Calu3 (cell line): ENCODE measurements at regions not wholly inside any gene's neighbourhood (a gene's known extent, or its start where the extent isn't known, plus 50 kb on each side); places are given as distances from the start of the nearest gene placed in this dataset.

Source experiments
- BruUV-seq: library from RNA; stranded (reverse); fragments of 400-500 nt; replicated peaks from 2 replicates; lab custom pipeline; 2021; lab: Mats Ljungman, UMichigan
- CTCF ChIA-PET: fragments of 300-600 bp; sonication (Branson Sonifier 250); formaldehyde crosslinking; loops from one replicate; lab custom pipeline; 2022; ENCODE audit warnings: antibody characterized with exemption; lab: Charles Lee
- DNase-seq: peaks from one replicate; pipeline ENCODE4 v3.0.0; 2022
- H3K27ac Mint-ChIP-seq: one replicate; pipeline ENCODE4 v1.8.0; 2022; ENCODE audit warnings: mixed read lengths; ENCODE audit not compliant: unreplicated experiment
- H3K27me3 Mint-ChIP-seq: one replicate; pipeline ENCODE4 v1.8.0; 2022; ENCODE audit warnings: mixed read lengths; ENCODE audit not compliant: unreplicated experiment
- H3K36me3 Mint-ChIP-seq: one replicate; pipeline ENCODE4 v1.8.0; 2022; ENCODE audit warnings: mild to moderate bottlenecking, moderate library complexity, mixed read lengths; ENCODE audit not compliant: insufficient read depth, unreplicated experiment
- H3K4me1 Mint-ChIP-seq: one replicate; pipeline ENCODE4 v1.8.0; 2022; ENCODE audit warnings: mild to moderate bottlenecking, low read depth, mixed read lengths; ENCODE audit not compliant: unreplicated experiment
- H3K4me3 Mint-ChIP-seq: one replicate; pipeline ENCODE4 v1.8.0; 2022; ENCODE audit warnings: mild to moderate bottlenecking, low read depth, moderate library complexity, mixed read lengths; ENCODE audit not compliant: unreplicated experiment
- H3K9me3 Mint-ChIP-seq: one replicate; pipeline ENCODE4 v1.8.0; 2022; ENCODE audit warnings: low read depth, mixed read lengths; ENCODE audit not compliant: unreplicated experiment
- intact Hi-C: fragments of 100-400 bp; cut with micrococcal nuclease; formaldehyde crosslinking; loops from one replicate; pipeline ENCODE4 v1.10.0; 2022; ENCODE audit not compliant: unreplicated experiment
- TF ChIP-seq, protein P1 (sequence below): fragments of 200-600 bp; IDR thresholded peaks from one replicate; pipeline ENCODE4 v1.8.0; 2022; ENCODE audit warnings: antibody characterized with exemption; ENCODE audit not compliant: unreplicated experiment

DNA sequence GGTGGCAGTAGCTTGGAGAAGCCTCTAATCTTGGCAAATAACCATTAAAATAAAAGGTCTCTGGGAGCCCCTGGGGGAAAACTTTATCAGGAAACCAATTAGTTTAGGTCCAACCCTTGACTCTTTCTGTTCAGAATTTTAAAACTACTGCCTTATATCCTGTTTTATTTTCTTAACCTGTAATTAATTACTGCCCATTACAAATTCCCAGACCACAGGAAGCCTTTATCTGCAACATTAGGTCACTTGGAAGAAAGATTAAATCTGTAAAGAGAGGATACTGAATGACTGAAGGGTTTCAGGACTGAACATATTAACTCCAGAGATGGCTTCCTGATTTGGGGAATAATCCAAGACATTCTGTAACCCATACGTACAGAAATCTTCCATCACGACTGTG, 320.5 kb upstream of the SORCS1 start:
- BruUV-seq = no TSS peak
- H3K36me3 Mint-ChIP-seq = no peaks in the 10 kb centered on the region

DNA sequence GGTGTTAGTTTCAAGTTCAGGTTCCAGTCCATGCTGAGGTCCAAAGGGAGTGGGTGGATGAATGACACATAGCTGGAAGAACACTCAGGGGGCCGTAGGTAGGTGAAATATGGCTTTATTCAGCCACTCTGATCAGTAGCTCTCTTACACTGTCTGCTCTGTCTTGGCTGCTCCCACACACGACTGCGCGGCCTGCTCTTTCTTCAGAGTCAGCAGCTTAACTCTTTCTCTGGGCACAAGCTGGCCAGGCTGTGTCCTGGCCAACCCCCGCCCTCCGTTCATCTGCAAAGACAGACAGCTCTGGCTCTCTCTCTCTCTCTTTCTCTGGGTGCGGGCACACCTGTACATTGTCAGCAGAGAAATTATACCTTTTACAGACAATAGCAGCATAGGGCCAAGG, 317.4 kb upstream of the SORCS1 start:
- TF ChIP-seq, protein P1, sequence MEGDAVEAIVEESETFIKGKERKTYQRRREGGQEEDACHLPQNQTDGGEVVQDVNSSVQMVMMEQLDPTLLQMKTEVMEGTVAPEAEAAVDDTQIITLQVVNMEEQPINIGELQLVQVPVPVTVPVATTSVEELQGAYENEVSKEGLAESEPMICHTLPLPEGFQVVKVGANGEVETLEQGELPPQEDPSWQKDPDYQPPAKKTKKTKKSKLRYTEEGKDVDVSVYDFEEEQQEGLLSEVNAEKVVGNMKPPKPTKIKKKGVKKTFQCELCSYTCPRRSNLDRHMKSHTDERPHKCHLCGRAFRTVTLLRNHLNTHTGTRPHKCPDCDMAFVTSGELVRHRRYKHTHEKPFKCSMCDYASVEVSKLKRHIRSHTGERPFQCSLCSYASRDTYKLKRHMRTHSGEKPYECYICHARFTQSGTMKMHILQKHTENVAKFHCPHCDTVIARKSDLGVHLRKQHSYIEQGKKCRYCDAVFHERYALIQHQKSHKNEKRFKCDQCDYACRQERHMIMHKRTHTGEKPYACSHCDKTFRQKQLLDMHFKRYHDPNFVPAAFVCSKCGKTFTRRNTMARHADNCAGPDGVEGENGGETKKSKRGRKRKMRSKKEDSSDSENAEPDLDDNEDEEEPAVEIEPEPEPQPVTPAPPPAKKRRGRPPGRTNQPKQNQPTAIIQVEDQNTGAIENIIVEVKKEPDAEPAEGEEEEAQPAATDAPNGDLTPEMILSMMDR = no peak
- intact Hi-C loops = no loop called here
- H3K9me3 Mint-ChIP-seq = peaks cover 6% of the 10 kb centered on the region
- BruUV-seq = no TSS peak
- CTCF ChIA-PET = no interaction called here
- H3K4me3 Mint-ChIP-seq = no peak overlapping the region
- H3K4me1 Mint-ChIP-seq = no peaks in the 10 kb centered on the region
- no peak for DNase-seq
- H3K27me3 Mint-ChIP-seq = no peaks in the 10 kb centered on the region
- H3K36me3 Mint-ChIP-seq = no peaks in the 10 kb centered on the region
- no peak overlapping the region for H3K27ac Mint-ChIP-seq

More for the DNA sequence above, 320.5 kb upstream of the SORCS1 start:
- Mint-ChIP-seq H3K27ac (no peak overlapping the region), H3K4me1 (no peaks in the 10 kb centered on the region), H3K27me3 (no peaks in the 10 kb centered on the region), H3K4me3 (no peak overlapping the region), H3K9me3 (peaks cover 6% of the 10 kb centered on the region)
- DNase-seq = no peak
- TF ChIP-seq, protein P1 = no peak
- intact Hi-C loops = no loop called here
- CTCF ChIA-PET = no interaction called here

- no peak for DNase-seq
- CTCF ChIA-PET = no interaction called here
- Mint-ChIP-seq H3K9me3 (peaks cover 6% of the 10 kb centered on the region), H3K4me1 (no peaks in the 10 kb centered on the region), H3K36me3 (no peaks in the 10 kb centered on the region), H3K27ac (no peak overlapping the region), H3K4me3 (no peak overlapping the region), H3K27me3 (no peaks in the 10 kb centered on the region)
- intact Hi-C loops = no loop called here
- BruUV-seq = no TSS peak
- TF ChIP-seq, protein P1 = no peak
Measured at GRCh38 chr10:107481224-107481623, 316.7 kb upstream of the SORCS1 start.

- intact Hi-C loops = no loop called here
Measured at GRCh38 chr10:107480781-107481180, 316.3 kb upstream of the SORCS1 start.

More at GRCh38 chr10:107480781-107481180, 316.3 kb upstream of the SORCS1 start:
- no peaks in the 10 kb centered on the region for H3K36me3 Mint-ChIP-seq
- DNase-seq = no peak
- H3K27me3 Mint-ChIP-seq = no peaks in the 10 kb centered on the region
- no TSS peak for BruUV-seq
- H3K9me3 Mint-ChIP-seq = peaks cover 6% of the 10 kb centered on the region
- H3K4me3 Mint-ChIP-seq = no peak overlapping the region
- H3K27ac Mint-ChIP-seq = no peak overlapping the region
- no peaks in the 10 kb centered on the region for H3K4me1 Mint-ChIP-seq
- TF ChIP-seq, protein P1 = no peak
- CTCF ChIA-PET = no interaction called here
